Peyer's patch (tissue), 4 donors: ENCODE measurements at regions not wholly inside any gene's neighbourhood (a gene's known extent, or its start where the extent isn't known, plus 50 kb on each side); places are given as distances from the start of the nearest gene placed in this dataset.

ENCODE experiments used
- CTCF ChIP-seq, 6 experiments: fragments of 450-650 bp in 4 of 6; fragments of 200-600 bp in 2 of 6; sonication (generic) in 1 of 6; IDR thresholded peaks; one replicate each; pipeline ENCODE4 v1.5.1; 2017 to 2019; ENCODE audit warnings: antibody characterized with exemption in 6 of 6, mild to moderate bottlenecking in 3 of 6, moderate library complexity in 1 of 6
- POLR2A ChIP-seq, 2 donors: fragments of 450-650 bp; IDR thresholded peaks; one replicate each; pipeline ENCODE4 v1.5.1; 2017; ENCODE audit warnings: antibody characterized with exemption in 2 of 2, mild to moderate bottlenecking in 2 of 2, moderate library complexity in 2 of 2

DNA sequence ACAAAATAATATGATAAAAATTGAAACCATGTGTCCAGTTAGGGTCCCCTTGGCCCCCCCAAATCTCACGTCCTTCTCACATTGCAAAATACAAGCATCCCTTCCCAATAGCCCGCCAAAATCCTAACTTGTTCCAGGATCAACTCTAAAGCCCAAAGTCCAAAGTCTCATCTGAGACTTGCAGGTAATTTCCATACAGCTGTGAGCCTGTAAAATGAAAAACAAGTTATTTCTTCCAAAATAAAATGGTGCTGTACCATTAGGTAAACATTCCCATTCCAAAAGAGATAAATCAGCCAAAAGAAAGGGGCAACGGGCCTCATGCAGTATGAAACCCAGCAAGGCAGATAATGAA lies 51.0 kb upstream of the COBL start:
- TF ChIP-seq CTCF (IDR thresholded peaks at IDR 0.05) (no peak), POLR2A (IDR thresholded peaks at IDR 0.05) (no peak)
